IMR-90 (cell line): ENCODE measurements at regions not wholly inside any gene's neighbourhood (a gene's known extent, or its start where the extent isn't known, plus 50 kb on each side); places are given as distances from the start of the nearest gene placed in this dataset.

Experiments used
- ATAC-seq: fragments of 200-7000 bp; cut with Tn5 transposase; 2 replicates; pipeline ENCODE4 v1.9.1; 2020; ENCODE audit warnings: low read depth, mild to moderate bottlenecking, moderate library complexity
- BruUV-seq: library from RNA; stranded (reverse); fragments of 400-500 nt; replicated peaks from 2 replicates; lab custom pipeline; 2021; lab: Mats Ljungman, UMichigan
- CTCF ChIA-PET: fragments of 300-600 bp; formaldehyde crosslinking; extraction: SDS; loops from one replicate; lab custom pipeline; 2021; ENCODE audit warnings: antibody characterized with exemption; lab: Yijun Ruan, JAX
- POLR2A ChIA-PET: fragments of 300-600 bp; sonication (Branson Sonifier 250); formaldehyde crosslinking; loops from one replicate; lab custom pipeline; 2022; ENCODE audit warnings: antibody characterized with exemption; ENCODE audit not compliant: unreplicated experiment; lab: Charles Lee
- DNase-seq: peaks from one replicate; pipeline ENCODE4 v3.0.0; 2013
- H2AFZ ChIP-seq: replicated peaks from 2 replicates; pipeline ENCODE3; 2013; ENCODE audit warnings: low read length, mild to moderate bottlenecking; ENCODE audit not compliant: poor library complexity
- H2AK5ac ChIP-seq: 2 replicates; pipeline ENCODE4 v1.6.1; 2013; ENCODE audit warnings: low read depth, low read length, inconsistent platforms
- H2AK9ac ChIP-seq: replicated peaks from 2 replicates; pipeline ENCODE3; 2013; ENCODE audit warnings: mild to moderate bottlenecking, low read depth, low read length, moderate library complexity; ENCODE audit not compliant: poor library complexity
- H2BK120ac ChIP-seq: 2 replicates; pipeline ENCODE4 v1.6.1; 2013; ENCODE audit warnings: low read depth, low read length, inconsistent platforms
- H2BK15ac ChIP-seq: 3 replicates; pipeline ENCODE4 v1.6.1; 2013; ENCODE audit warnings: low read depth, low read length, inconsistent platforms
- H2BK20ac ChIP-seq: 2 replicates; pipeline ENCODE4 v1.6.1; 2013; ENCODE audit warnings: low read depth, mild to moderate bottlenecking, inconsistent platforms, low read length, moderate library complexity
- H2BK5ac ChIP-seq: 2 replicates; pipeline ENCODE4 v1.6.1; 2013; ENCODE audit warnings: mild to moderate bottlenecking, low read depth, low read length, inconsistent platforms; ENCODE audit not compliant: poor library complexity, severe bottlenecking
- H3K14ac ChIP-seq: replicated peaks from 2 replicates; pipeline ENCODE4 v1.6.1; 2013; ENCODE audit warnings: low read depth, low read length, inconsistent platforms
- H3K18ac ChIP-seq: 2 replicates; pipeline ENCODE4 v1.6.1; 2013; ENCODE audit warnings: low read depth, low read length, control low read depth
- H3K23ac ChIP-seq: 2 replicates; pipeline ENCODE4 v1.6.1; 2013; ENCODE audit warnings: low read depth, low read length, inconsistent platforms
- H3K27ac ChIP-seq: 2 replicates; pipeline ENCODE4 v1.5.1; 2013; ENCODE audit warnings: mild to moderate bottlenecking, control low read depth, low read length; ENCODE audit not compliant: insufficient read depth
- H3K27me3 ChIP-seq: 2 replicates; pipeline ENCODE4 v1.6.1; 2013; ENCODE audit warnings: low read length; ENCODE audit not compliant: control insufficient read depth, insufficient read depth
- H3K36me3 ChIP-seq: 2 replicates; pipeline ENCODE4 v1.6.1; 2013; ENCODE audit warnings: low read length, mixed read lengths; ENCODE audit not compliant: control insufficient read depth, insufficient read depth
- H3K4ac ChIP-seq: 2 replicates; pipeline ENCODE4 v1.6.1; 2013; ENCODE audit warnings: low read depth, low read length, inconsistent platforms
- H3K4me1 ChIP-seq: 2 replicates; pipeline ENCODE4 v1.6.1; 2013; ENCODE audit warnings: low read length, mixed read lengths; ENCODE audit not compliant: control insufficient read depth, insufficient read depth
- H3K4me2 ChIP-seq: 2 replicates; pipeline ENCODE4 v1.6.1; 2013; ENCODE audit warnings: low read depth, mild to moderate bottlenecking, control low read depth, low read length, moderate library complexity
- H3K4me3 ChIP-seq: 2 replicates; pipeline ENCODE4 v1.5.1; 2013; ENCODE audit warnings: low read depth, mild to moderate bottlenecking, control low read depth, low read length, moderate library complexity; ENCODE audit not compliant: insufficient read depth
- H3K56ac ChIP-seq: 2 replicates; pipeline ENCODE4 v1.6.1; 2013; ENCODE audit warnings: low read length, inconsistent platforms; ENCODE audit not compliant: insufficient read depth; ENCODE audit errors: extremely low read depth
- H3K79me1 ChIP-seq, 2 experiments: 2 replicates each; pipeline ENCODE4 v1.6.1; 2013; ENCODE audit warnings: low read length in 2 of 2, inconsistent platforms in 1 of 2, low read depth in 1 of 2
- H3K9ac ChIP-seq: 2 replicates; pipeline ENCODE4 v1.6.1; 2013; ENCODE audit warnings: low read depth, low read length, control low read depth
- H3K9me1 ChIP-seq: 2 replicates; pipeline ENCODE4 v1.6.1; 2013; ENCODE audit warnings: low read length, inconsistent platforms; ENCODE audit not compliant: insufficient read depth
- H3K9me3 ChIP-seq: 2 replicates; pipeline ENCODE4 v1.6.1; 2013; ENCODE audit warnings: low read length; ENCODE audit not compliant: control insufficient read depth, insufficient read depth
- H4K20me1 ChIP-seq: 2 replicates; pipeline ENCODE4 v1.6.1; 2013; ENCODE audit warnings: low read length, inconsistent platforms; ENCODE audit not compliant: insufficient read depth
- H4K5ac ChIP-seq: 2 replicates; pipeline ENCODE4 v1.6.1; 2013; ENCODE audit warnings: mild to moderate bottlenecking, low read depth, low read length, control low read depth
- H4K8ac ChIP-seq, 2 experiments: 2 replicates each; pipeline ENCODE4 v1.6.1; 2013; ENCODE audit warnings: low read depth in 2 of 2, low read length in 2 of 2, control low read depth in 1 of 2, inconsistent platforms in 1 of 2
- H4K91ac ChIP-seq: 2 replicates; pipeline ENCODE4 v1.6.1; 2013; ENCODE audit warnings: low read depth, low read length, inconsistent platforms; ENCODE audit not compliant: insufficient read depth
- BHLHE40 ChIP-seq: fragments of 150-350 bp; IDR thresholded peaks from 2 replicates; pipeline ENCODE4 v1.6.1; 2016; ENCODE audit warnings: mild to moderate bottlenecking, low read depth, low read length
- CEBPB ChIP-seq: IDR thresholded peaks from 2 replicates; pipeline ENCODE4 v1.6.1; 2012; ENCODE audit warnings: low read depth, low read length, improper control_type of control experiment
- CTCF ChIP-seq: conservative IDR thresholded peaks from 2 replicates; pipeline ENCODE4 v1.5.1; 2012; ENCODE audit warnings: mild to moderate bottlenecking, low read depth, low read length, improper control_type of control experiment
- ELK1 ChIP-seq: fragments of 150-350 bp; IDR thresholded peaks from 2 replicates; pipeline ENCODE4 v1.6.1; 2016; ENCODE audit warnings: low read depth, mild to moderate bottlenecking, low read length, moderate library complexity, borderline replicate concordance
- FOS ChIP-seq: fragments of 150-350 bp; IDR thresholded peaks from 2 replicates; pipeline ENCODE4 v1.6.1; 2016; ENCODE audit warnings: low read depth, low read length
- MAZ ChIP-seq: IDR thresholded peaks from 2 replicates; pipeline ENCODE4 v1.6.1; 2012; ENCODE audit warnings: low read depth, mild to moderate bottlenecking, low read length, improper control_type of control experiment, moderate library complexity, borderline replicate concordance
- MXI1 ChIP-seq: IDR thresholded peaks from 2 replicates; pipeline ENCODE4 v1.6.1; 2012; ENCODE audit warnings: low read depth, mild to moderate bottlenecking, low read length, moderate library complexity, borderline replicate concordance
- POLR2A ChIP-seq: IDR thresholded peaks from 2 replicates; pipeline ENCODE4 v1.6.1; 2012; ENCODE audit warnings: mild to moderate bottlenecking, low read depth, low read length
- RFX5 ChIP-seq: IDR thresholded peaks from 2 replicates; pipeline ENCODE4 v1.8.0; 2012; ENCODE audit warnings: low read depth, mild to moderate bottlenecking, low read length, moderate library complexity
- WGBS, 2 experiments: methylation state at CpG; one replicate each; pipeline versions ENCODE4 v1.1.5 to v1.1.7; 2013; ENCODE audit warnings: missing lambda C conversion rate in 2 of 2; ENCODE audit not compliant: insufficient read length in 1 of 2; ENCODE audit errors: extremely low coverage in 2 of 2; 5-methylcytosine and 5-hydroxymethylcytosine counted together
- dilution Hi-C: fragments of 300-500 bp; cut with HindIII; formaldehyde crosslinking; loops from one replicate; pipeline ENCODE4 v1.14.3; 2018; ENCODE audit warnings: low sequenced_read_pairs; ENCODE audit not compliant: unreplicated experiment
- in situ Hi-C: fragments of 300-500 bp; cut with MboI; formaldehyde crosslinking; loops from 3 replicates; pipeline ENCODE4 v1.14.3; 2019; ENCODE audit warnings: low sequenced_read_pairs, inconsistent platforms, mixed read lengths
- intact Hi-C: fragments of 100-400 bp; cut with micrococcal nuclease; formaldehyde crosslinking; loops from 2 replicates; pipeline ENCODE4 v1.10.0; 2022

DNA sequence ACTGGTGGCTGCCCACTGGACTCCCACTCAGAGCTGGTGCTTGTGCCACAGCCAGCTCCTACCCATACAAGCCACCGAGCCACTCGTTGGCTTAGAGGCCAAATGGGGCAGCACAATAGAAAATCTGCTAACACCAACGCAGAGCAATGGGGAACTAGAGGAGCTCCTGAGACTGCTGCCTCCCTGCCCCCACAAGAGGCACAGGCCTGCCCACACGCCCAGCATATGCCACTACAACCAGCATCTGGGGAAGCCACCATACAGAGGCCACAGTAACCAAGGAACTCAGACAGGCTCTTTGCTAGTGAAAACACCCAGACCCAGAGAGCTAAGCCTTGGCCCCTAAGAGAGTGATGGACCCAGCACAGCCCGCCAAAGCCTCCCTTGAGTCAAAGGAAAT, 231.2 kb upstream of the RAB6C start:
- Histone ChIP-seq H4K8ac (no peak overlapping the region), H3K9me1 (no peaks in the 10 kb centered on the region), H2BK5ac (no peak overlapping the region), H3K18ac (no peak overlapping the region), H3K9me3 (peaks cover 8% of the 10 kb centered on the region), H3K4me2 (no peak overlapping the region), H2AK5ac (no peak overlapping the region), H2BK120ac (no peak overlapping the region), H4K91ac (no peak overlapping the region), H3K27me3 (no peaks in the 10 kb centered on the region), H3K4me3 (no peak overlapping the region), H2AK9ac (no peak overlapping the region), H3K9ac (no peak overlapping the region), H4K20me1 (no peaks in the 10 kb centered on the region), H3K14ac (no peak overlapping the region), H2BK20ac (no peak overlapping the region), H3K27ac (no peak overlapping the region), H2BK15ac (no peak overlapping the region), H3K4ac (no peak overlapping the region), H3K4me1 (no peaks in the 10 kb centered on the region), H3K56ac (no peak overlapping the region), H3K23ac (no peak overlapping the region), H3K79me1 (no peaks in the 10 kb centered on the region), H3K36me3 (no peaks in the 10 kb centered on the region), H4K5ac (no peak overlapping the region), H2AFZ (no peak overlapping the region)
- no peak for ATAC-seq
- no CpG with 5 or more reads among the region's 5 CpGs for WGBS, 2 experiments
- TF ChIP-seq CEBPB (no peak), BHLHE40 (no peak), MAZ (no peak), CTCF (no peak), FOS (no peak), RFX5 (no peak), MXI1 (no peak), ELK1 (no peak), POLR2A (no peak)
- DNase-seq: no peak
- POLR2A ChIA-PET: no interaction called here
- intact Hi-C loops: no loop called here
- dilution Hi-C loops: no loop called here
- CTCF ChIA-PET: no interaction called here
- no TSS peak for BruUV-seq
- in situ Hi-C loops: no loop called here
